Neuronal stem cell (in vitro differentiated cells): ENCODE measurements at regions not wholly inside any gene's neighbourhood (a gene's known extent, or its start where the extent isn't known, plus 50 kb on each side); places are given as distances from the start of the nearest gene placed in this dataset.

Experiments used
- DNase-seq: peaks from one replicate; pipeline ENCODE4 v3.0.0-alpha.2; 2013; ENCODE audit warnings: low spot score
- H2AFZ ChIP-seq: one replicate; pipeline ENCODE4 v1.6.1; 2013; ENCODE audit warnings: mild to moderate bottlenecking, low read length, inconsistent platforms
- H2AK5ac ChIP-seq: 2 replicates; pipeline ENCODE4 v1.6.1; 2013; ENCODE audit warnings: low read depth, mild to moderate bottlenecking, inconsistent platforms, low read length, moderate library complexity, mixed read lengths
- H2BK120ac ChIP-seq: 2 replicates; pipeline ENCODE4 v1.6.1; 2013; ENCODE audit warnings: low read depth, mild to moderate bottlenecking, inconsistent platforms, low read length, moderate library complexity, mixed read lengths
- H2BK12ac ChIP-seq: one replicate; pipeline ENCODE4 v1.6.1; 2013; ENCODE audit warnings: low read length, inconsistent platforms
- H2BK15ac ChIP-seq: 2 replicates; pipeline ENCODE4 v1.6.1; 2013; ENCODE audit warnings: mild to moderate bottlenecking, low read length, inconsistent platforms, mixed read lengths
- H2BK5ac ChIP-seq: one replicate; pipeline ENCODE4 v1.6.1; 2013; ENCODE audit warnings: inconsistent platforms, mild to moderate bottlenecking, low read length, moderate library complexity
- H3K14ac ChIP-seq: one replicate; pipeline ENCODE4 v1.6.1; 2013; ENCODE audit warnings: low read length, inconsistent platforms
- H3K18ac ChIP-seq: 2 replicates; pipeline ENCODE4 v1.6.1; 2013; ENCODE audit warnings: low read length, inconsistent platforms
- H3K23ac ChIP-seq: 2 replicates; pipeline ENCODE4 v1.6.1; 2013; ENCODE audit warnings: low read depth, mild to moderate bottlenecking, mixed read lengths, low read length, inconsistent platforms; ENCODE audit not compliant: poor library complexity
- H3K27ac ChIP-seq: replicated peaks from 3 replicates; pipeline ENCODE4 v1.5.1; 2013; ENCODE audit warnings: low read length, inconsistent platforms
- H3K27me3 ChIP-seq, 3 experiments: 2 replicates each; pipeline ENCODE4 v1.6.1; 2013; ENCODE audit warnings: low read length in 3 of 3, mild to moderate bottlenecking in 2 of 3, inconsistent platforms in 1 of 3, low read depth in 1 of 3, mixed read lengths in 1 of 3, moderate library complexity in 1 of 3; ENCODE audit not compliant: control insufficient read depth in 3 of 3, insufficient read depth in 3 of 3
- H3K36me3 ChIP-seq, 2 donors: replicated peaks in 1 of 2; 2 replicates each; pipeline ENCODE4 v1.6.1; 2013; ENCODE audit warnings: low read length in 2 of 2; ENCODE audit not compliant: control insufficient read depth in 2 of 2, insufficient read depth in 2 of 2
- H3K4ac ChIP-seq: 2 replicates; pipeline ENCODE4 v1.6.1; 2013; ENCODE audit warnings: inconsistent platforms, mild to moderate bottlenecking, low read length, moderate library complexity
- H3K4me1 ChIP-seq, 2 donors: 1 replicate in 1 of 2; 2 replicates in 1 of 2; pipeline ENCODE4 v1.6.1; 2013; ENCODE audit warnings: low read length in 2 of 2, low read depth in 1 of 2; ENCODE audit not compliant: control insufficient read depth in 2 of 2, insufficient read depth in 1 of 2
- H3K4me2 ChIP-seq: one replicate; pipeline ENCODE4 v1.6.1; 2013; ENCODE audit warnings: mild to moderate bottlenecking, low read length, inconsistent platforms; ENCODE audit not compliant: insufficient read depth, poor library complexity, severe bottlenecking
- H3K4me3 ChIP-seq, 2 donors: 2 replicates each; pipeline ENCODE4 v1.5.1; 2013; ENCODE audit warnings: low read length in 2 of 2, mild to moderate bottlenecking in 2 of 2, inconsistent platforms in 1 of 2, moderate library complexity in 1 of 2
- H3K79me1 ChIP-seq: one replicate; pipeline ENCODE4 v1.6.1; 2013; ENCODE audit warnings: low read depth, mild to moderate bottlenecking, inconsistent platforms, low read length, moderate library complexity
- H3K9ac ChIP-seq: one replicate; pipeline ENCODE4 v1.6.1; 2013; ENCODE audit warnings: mild to moderate bottlenecking, low read depth, low read length, inconsistent platforms; ENCODE audit not compliant: poor library complexity
- H3K9me3 ChIP-seq, 2 donors: replicated peaks in 1 of 2; 2 replicates each; pipeline versions ENCODE3 to v1.6.1; 2013; ENCODE audit warnings: low read length in 2 of 2, mild to moderate bottlenecking in 2 of 2, inconsistent platforms in 1 of 2, low read depth in 1 of 2, mixed read lengths in 1 of 2, moderate library complexity in 1 of 2; ENCODE audit not compliant: control insufficient read depth in 2 of 2, insufficient read depth in 1 of 2
- H4K8ac ChIP-seq: one replicate; pipeline ENCODE4 v1.6.1; 2013; ENCODE audit warnings: low read depth, mild to moderate bottlenecking, inconsistent platforms, low read length, moderate library complexity
- H4K91ac ChIP-seq: one replicate; pipeline ENCODE4 v1.6.1; 2013; ENCODE audit warnings: low read length, low read depth, mild to moderate bottlenecking, inconsistent platforms; ENCODE audit not compliant: poor library complexity
- WGBS, 2 donors: extraction: QIAGEN DNeasy Blood & Tissue Kit; methylation state at CpG; one replicate each; pipeline ENCODE4 v1.1.7; 2013; ENCODE audit warnings: missing lambda C conversion rate in 2 of 2, mixed read lengths in 1 of 2; ENCODE audit not compliant: insufficient read length in 2 of 2, insufficient replicate concordance in 1 of 2; ENCODE audit errors: extremely low coverage in 2 of 2; 5-methylcytosine and 5-hydroxymethylcytosine counted together

- Histone ChIP-seq H2AFZ (no peak overlapping the region), H2BK120ac (no peak overlapping the region), H2BK5ac (no peak overlapping the region), H4K91ac (no peak overlapping the region), H2AK5ac (no peak overlapping the region), H3K4me2 (no peak overlapping the region), H3K4me1 (peaks cover 0 to 7% of the 10 kb centered on the region in 2 donors), H3K79me1 (no peaks in the 10 kb centered on the region), H3K4ac (no peak overlapping the region), H3K4me3 (no peak overlapping the region), H4K8ac (no peak overlapping the region), H3K18ac (no peak overlapping the region), H2BK15ac (no peak overlapping the region), H3K27ac (no peak overlapping the region), H2BK12ac (no peak overlapping the region), H3K23ac (no peak overlapping the region), H3K27me3 (no peaks in the 10 kb centered on the region), H3K36me3 (no peaks in the 10 kb centered on the region), H3K9ac (no peak overlapping the region), H3K14ac (no peak overlapping the region), H3K9me3 (no peaks in the 10 kb centered on the region)
- DNase-seq: no peak
- WGBS, 2 donors: no CpG with 5 or more reads among the region's 10 CpGs
Observed at GRCh38 chr6:10033223-10033829, 381.5 kb downstream of the TFAP2A start.

GRCh38 chr6:10031617-10032016 lies 383.3 kb downstream of the TFAP2A start:
- Histone ChIP-seq H2BK12ac (no peak overlapping the region), H3K23ac (no peak overlapping the region), H3K14ac (no peak overlapping the region), H3K9ac (no peak overlapping the region), H2BK120ac (no peak overlapping the region), H4K91ac (no peak overlapping the region), H3K4me2 (no peak overlapping the region), H3K4ac (no peak overlapping the region), H3K79me1 (no peaks in the 10 kb centered on the region), H3K4me3 (no peak overlapping the region), H3K27ac (no peak overlapping the region), H3K36me3 (no peaks in the 10 kb centered on the region), H3K4me1 (peaks cover 0 to 4% of the 10 kb centered on the region in 2 donors), H2AK5ac (no peak overlapping the region), H3K27me3 (no peaks in the 10 kb centered on the region), H2BK15ac (no peak overlapping the region), H2AFZ (no peak overlapping the region), H3K9me3 (no peaks in the 10 kb centered on the region), H3K18ac (no peak overlapping the region), H4K8ac (no peak overlapping the region), H2BK5ac (no peak overlapping the region)
- DNase-seq: no peak
- no CpG with 5 or more reads among the region's 2 CpGs for WGBS, 2 donors

- H2BK120ac ChIP-seq: no peak overlapping the region
- H3K4me1 ChIP-seq: peaks cover 0 to 4% of the 10 kb centered on the region in 2 donors
- H2BK12ac ChIP-seq: no peak overlapping the region
- H3K14ac ChIP-seq: no peak overlapping the region
- H3K79me1 ChIP-seq: no peaks in the 10 kb centered on the region
- H2BK15ac ChIP-seq: no peak overlapping the region
- no peak overlapping the region for H3K18ac ChIP-seq
- no peak overlapping the region for H3K4me2 ChIP-seq
- no peaks in the 10 kb centered on the region for H3K27me3 ChIP-seq
- no peak overlapping the region for H3K27ac ChIP-seq
- H3K4ac ChIP-seq: no peak overlapping the region
- H3K23ac ChIP-seq: no peak overlapping the region
- no peak overlapping the region for H4K8ac ChIP-seq
- no peak overlapping the region for H2BK5ac ChIP-seq
- H3K9ac ChIP-seq: no peak overlapping the region
- no peaks in the 10 kb centered on the region for H3K36me3 ChIP-seq
- WGBS, 2 donors: no CpG with 5 or more reads among the region's 8 CpGs
- H2AFZ ChIP-seq: no peak overlapping the region
- no peak overlapping the region for H2AK5ac ChIP-seq
- H3K9me3 ChIP-seq: no peaks in the 10 kb centered on the region
- no peak overlapping the region for H4K91ac ChIP-seq
- DNase-seq: no peak
- no peak overlapping the region for H3K4me3 ChIP-seq
Observed at GRCh38 chr6:10030942-10031537, 383.8 kb downstream of the TFAP2A start.

GRCh38 chr6:10028222-10028621 lies 386.7 kb downstream of the TFAP2A start:
- Histone ChIP-seq H3K4ac (no peak overlapping the region), H3K9ac (no peak overlapping the region), H2AFZ (no peak overlapping the region), H2BK15ac (no peak overlapping the region), H4K91ac (no peak overlapping the region), H3K14ac (no peak overlapping the region), H2BK5ac (no peak overlapping the region), H3K79me1 (no peaks in the 10 kb centered on the region), H3K9me3 (no peaks in the 10 kb centered on the region), H3K36me3 (no peaks in the 10 kb centered on the region), H4K8ac (no peak overlapping the region), H2BK12ac (no peak overlapping the region), H3K4me1 (peaks cover 0 to 3% of the 10 kb centered on the region in 2 donors), H2AK5ac (no peak overlapping the region), H3K23ac (no peak overlapping the region), H3K4me3 (no peak overlapping the region), H3K4me2 (no peak overlapping the region), H3K18ac (no peak overlapping the region), H3K27me3 (no peaks in the 10 kb centered on the region), H3K27ac (no peak overlapping the region), H2BK120ac (no peak overlapping the region)
- DNase-seq: no peak
- no CpG with 5 or more reads among the region's 4 CpGs for WGBS, 2 donors
